OCI-LY7 (cell line): ENCODE measurements at regions not wholly inside any gene's neighbourhood (a gene's known extent, or its start where the extent isn't known, plus 50 kb on each side); places are given as distances from the start of the nearest gene placed in this dataset.
"Not testable (repeated sequence)": the region's sequence is repeated elsewhere in the genome, so short reads cannot be mapped to it uniquely, and the experiment has no call there.

Experiments
- BruUV-seq: library from RNA; stranded (reverse); fragments of 400-500 nt; replicated peaks from 2 replicates; lab custom pipeline; 2021; lab: Mats Ljungman, UMichigan
- CTCF ChIA-PET: fragments of 300-600 bp; sonication (Branson Sonifier 250); formaldehyde crosslinking; loops from one replicate; lab custom pipeline; 2022; ENCODE audit warnings: antibody characterized with exemption; ENCODE audit not compliant: unreplicated experiment; lab: Charles Lee
- POLR2A ChIA-PET: fragments of 300-600 bp; sonication (Branson Sonifier 250); formaldehyde crosslinking; loops from one replicate; lab custom pipeline; 2022; ENCODE audit warnings: antibody characterized with exemption; lab: Charles Lee
- DNase-seq: peaks from one replicate; pipeline ENCODE4 v3.0.0-alpha.2; 2015; ENCODE audit warnings: low spot score
- H2AFZ ChIP-seq: fragments of 200-600 bp; sonication (generic), shearing (Covaris generic); 2 replicates; pipeline ENCODE4 v1.6.1; 2014; ENCODE audit warnings: mild to moderate bottlenecking, antibody characterized with exemption, low read length, moderate library complexity
- H3K27ac ChIP-seq: fragments of 200-600 bp; sonication (generic); 2 replicates; pipeline ENCODE4 v1.5.1; 2014; ENCODE audit warnings: mixed run types, low read depth, mild to moderate bottlenecking, moderate library complexity, low read length, inconsistent platforms; ENCODE audit not compliant: poor library complexity, severe bottlenecking
- H3K36me3 ChIP-seq: fragments of 200-600 bp; sonication (generic); 2 replicates; pipeline ENCODE4 v1.6.1; 2014; ENCODE audit warnings: mild to moderate bottlenecking, antibody characterized with exemption, low read length, moderate library complexity, mixed read lengths; ENCODE audit not compliant: insufficient read depth
- H3K4me1 ChIP-seq: fragments of 200-600 bp; sonication (generic); 2 replicates; pipeline ENCODE4 v1.5.1; 2014; ENCODE audit warnings: mild to moderate bottlenecking, low read length; ENCODE audit not compliant: insufficient read depth, poor library complexity, severe bottlenecking
- H3K4me2 ChIP-seq: fragments of 200-600 bp; sonication (generic); 2 replicates; pipeline ENCODE4 v1.6.1; 2014; ENCODE audit warnings: mild to moderate bottlenecking, low read length
- H3K4me3 ChIP-seq: fragments of 200-600 bp; sonication (generic); 2 replicates; pipeline ENCODE4 v1.5.1; 2014; ENCODE audit warnings: mild to moderate bottlenecking, low read depth, low read length; ENCODE audit not compliant: poor library complexity, severe bottlenecking
- H3K79me2 ChIP-seq: fragments of 200-600 bp; sonication (generic); 2 replicates; pipeline ENCODE4 v1.6.1; 2016; ENCODE audit warnings: low read depth, mild to moderate bottlenecking, low read length, moderate library complexity, mixed read lengths; ENCODE audit not compliant: insufficient read depth
- H3K9me2 ChIP-seq: fragments of 200-600 bp; sonication (generic); 2 replicates; pipeline ENCODE4 v1.6.1; 2016; ENCODE audit warnings: mild to moderate bottlenecking, low read length, mixed read lengths; ENCODE audit not compliant: insufficient read depth
- H3K9me3 ChIP-seq: fragments of 200-600 bp; sonication (generic); 2 replicates; pipeline ENCODE4 v1.6.1; 2014; ENCODE audit warnings: mild to moderate bottlenecking, mixed run types, low read length, mixed read lengths
- H4K20me1 ChIP-seq: fragments of 200-600 bp; sonication (generic); 2 replicates; pipeline ENCODE4 v1.6.1; 2014; ENCODE audit warnings: mild to moderate bottlenecking, antibody characterized with exemption, low read length, moderate library complexity, mixed read lengths; ENCODE audit not compliant: insufficient read depth
- intact Hi-C: fragments of 100-400 bp; cut with micrococcal nuclease; formaldehyde crosslinking; loops from one replicate; pipeline ENCODE4 v1.10.0; 2022; ENCODE audit not compliant: unreplicated experiment

DNA sequence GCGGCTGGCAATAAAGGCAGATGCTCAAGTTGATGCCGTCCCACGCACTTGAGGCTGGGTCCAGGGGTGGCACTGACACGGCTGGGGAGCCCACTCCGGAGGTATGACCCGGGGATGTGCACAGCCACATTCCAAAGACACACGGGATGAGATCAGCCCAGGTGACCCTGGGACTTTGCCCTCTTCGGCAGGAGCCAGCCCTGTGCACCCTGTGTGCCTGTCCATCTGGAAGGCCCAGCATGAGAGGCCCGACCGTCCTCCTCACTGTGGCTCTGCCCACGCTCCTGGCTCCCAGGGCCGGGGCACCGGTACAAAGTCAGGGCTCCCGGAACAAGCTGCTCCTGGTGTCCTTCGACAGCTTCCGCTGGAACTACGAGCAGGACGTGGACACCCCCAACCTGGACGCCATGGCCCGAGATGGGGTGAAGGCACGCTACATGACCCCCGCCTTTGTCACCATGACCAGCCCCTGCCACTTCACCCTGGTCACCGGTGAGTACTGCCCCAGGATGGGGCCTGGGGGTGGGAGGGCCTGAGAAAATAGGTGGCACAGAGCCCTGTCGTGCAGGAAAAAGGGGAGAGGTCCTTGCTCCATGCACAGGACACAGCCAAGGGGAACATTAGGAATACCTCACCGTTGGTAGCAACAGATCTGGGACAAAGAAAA is 309.9 kb downstream of the TP53TG3F start:
- H3K4me3 ChIP-seq, DNase-seq, H3K27ac ChIP-seq, H3K36me3 ChIP-seq, H3K4me2 ChIP-seq, H3K4me1 ChIP-seq, H4K20me1 ChIP-seq, H2AFZ ChIP-seq, H3K9me3 ChIP-seq, BruUV-seq, CTCF ChIA-PET, H3K9me2 ChIP-seq, POLR2A ChIA-PET, intact Hi-C loops, H3K79me2 ChIP-seq: not testable (repeated sequence)

DNA sequence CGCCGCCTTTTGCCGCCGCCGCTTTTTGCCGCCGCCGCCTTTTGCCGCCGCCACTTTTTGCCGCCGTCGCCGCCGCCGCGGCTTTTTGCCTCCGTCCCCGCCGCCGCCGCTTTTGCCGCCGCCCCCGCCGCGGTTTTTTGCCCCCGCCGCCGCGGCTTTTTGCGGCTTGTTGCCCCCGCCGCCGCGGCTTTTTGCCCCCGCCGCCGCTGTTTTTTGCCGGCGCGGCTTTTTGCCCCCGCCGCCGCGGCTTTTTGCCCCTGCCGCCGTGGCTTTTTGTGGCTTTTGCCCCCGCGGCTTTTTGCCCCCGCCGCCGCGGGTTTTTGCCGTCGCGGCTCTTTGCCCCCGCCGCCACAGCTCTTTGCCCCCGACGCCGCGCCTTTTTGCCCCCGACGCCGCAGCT is 311.1 kb downstream of the TP53TG3F start:
- intact Hi-C loops, H3K9me2 ChIP-seq, H3K4me3 ChIP-seq, H4K20me1 ChIP-seq, H3K4me1 ChIP-seq, H3K36me3 ChIP-seq, H3K9me3 ChIP-seq, H2AFZ ChIP-seq, H3K27ac ChIP-seq, CTCF ChIA-PET, H3K4me2 ChIP-seq, H3K79me2 ChIP-seq, BruUV-seq, DNase-seq, POLR2A ChIA-PET: not testable (repeated sequence)

DNA sequence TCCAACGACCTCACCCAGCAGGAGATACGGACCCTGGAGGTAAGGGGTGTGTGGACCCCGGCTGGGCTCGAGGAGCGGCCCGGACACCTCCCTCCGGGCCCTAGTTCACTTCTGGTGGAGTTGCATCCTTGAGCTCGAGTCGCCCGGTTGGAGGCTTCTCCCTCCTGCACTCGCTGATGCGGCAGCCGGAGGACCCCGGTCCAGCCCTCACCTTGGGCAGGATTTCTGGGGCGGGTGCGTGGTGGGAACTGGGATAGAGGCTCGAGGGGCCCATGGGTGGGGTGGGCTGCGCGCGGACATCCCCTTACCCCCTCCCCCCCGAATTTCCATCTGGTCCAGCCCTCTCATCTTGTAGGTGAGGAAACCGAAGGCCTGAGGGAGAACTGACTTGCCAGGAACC is 311.8 kb downstream of the TP53TG3F start:
- H3K9me3 ChIP-seq, H3K36me3 ChIP-seq, H2AFZ ChIP-seq, intact Hi-C loops, POLR2A ChIA-PET, CTCF ChIA-PET, BruUV-seq, H3K27ac ChIP-seq, H4K20me1 ChIP-seq, DNase-seq, H3K9me2 ChIP-seq, H3K79me2 ChIP-seq, H3K4me2 ChIP-seq, H3K4me1 ChIP-seq, H3K4me3 ChIP-seq: not testable (repeated sequence)

DNA sequence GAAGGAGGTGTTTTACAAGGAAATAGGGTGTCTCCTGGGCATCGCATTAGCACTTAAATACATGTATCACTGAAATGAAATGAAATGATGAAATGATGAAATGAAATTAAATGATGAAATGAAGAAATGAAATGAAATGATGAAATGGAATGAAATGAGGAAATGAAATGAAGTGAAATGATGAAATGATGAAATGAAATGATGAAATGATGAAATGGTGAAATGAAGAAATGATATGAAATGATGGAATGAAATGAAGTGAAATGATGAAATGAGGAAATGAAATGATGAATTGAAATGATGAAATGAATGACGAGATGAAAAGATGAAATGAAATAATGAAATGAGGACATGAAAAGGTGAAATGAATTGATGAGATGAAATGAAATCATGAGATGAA is 314.6 kb downstream of the TP53TG3F start:
- H3K9me2 ChIP-seq, H3K4me1 ChIP-seq, H2AFZ ChIP-seq, H4K20me1 ChIP-seq, DNase-seq, H3K36me3 ChIP-seq, H3K9me3 ChIP-seq, CTCF ChIA-PET, H3K4me3 ChIP-seq, H3K4me2 ChIP-seq, POLR2A ChIA-PET, BruUV-seq, H3K79me2 ChIP-seq, intact Hi-C loops, H3K27ac ChIP-seq: not testable (repeated sequence)

DNA sequence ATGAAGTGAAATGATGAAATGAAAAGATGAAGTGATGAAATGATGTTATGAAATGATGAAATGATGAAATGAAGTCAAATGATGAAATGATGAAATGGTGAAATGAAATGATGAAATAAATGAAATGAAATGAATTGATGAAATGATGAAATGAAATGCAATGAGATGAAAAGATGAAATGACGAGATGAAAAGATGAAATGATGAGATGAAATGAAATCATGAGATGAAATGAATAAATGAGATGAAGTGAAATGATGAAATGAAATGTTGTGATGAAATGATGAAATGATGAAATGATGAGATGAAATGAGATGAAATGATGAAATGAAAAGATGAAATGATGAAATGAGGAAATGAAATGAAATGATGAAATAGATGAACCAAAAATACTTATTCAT is 315.3 kb downstream of the TP53TG3F start:
- H3K36me3 ChIP-seq, H3K27ac ChIP-seq, H2AFZ ChIP-seq, POLR2A ChIA-PET, DNase-seq, H3K4me3 ChIP-seq, H3K4me2 ChIP-seq, H4K20me1 ChIP-seq, H3K79me2 ChIP-seq, CTCF ChIA-PET, H3K4me1 ChIP-seq, intact Hi-C loops, H3K9me3 ChIP-seq, BruUV-seq, H3K9me2 ChIP-seq: not testable (repeated sequence)

DNA sequence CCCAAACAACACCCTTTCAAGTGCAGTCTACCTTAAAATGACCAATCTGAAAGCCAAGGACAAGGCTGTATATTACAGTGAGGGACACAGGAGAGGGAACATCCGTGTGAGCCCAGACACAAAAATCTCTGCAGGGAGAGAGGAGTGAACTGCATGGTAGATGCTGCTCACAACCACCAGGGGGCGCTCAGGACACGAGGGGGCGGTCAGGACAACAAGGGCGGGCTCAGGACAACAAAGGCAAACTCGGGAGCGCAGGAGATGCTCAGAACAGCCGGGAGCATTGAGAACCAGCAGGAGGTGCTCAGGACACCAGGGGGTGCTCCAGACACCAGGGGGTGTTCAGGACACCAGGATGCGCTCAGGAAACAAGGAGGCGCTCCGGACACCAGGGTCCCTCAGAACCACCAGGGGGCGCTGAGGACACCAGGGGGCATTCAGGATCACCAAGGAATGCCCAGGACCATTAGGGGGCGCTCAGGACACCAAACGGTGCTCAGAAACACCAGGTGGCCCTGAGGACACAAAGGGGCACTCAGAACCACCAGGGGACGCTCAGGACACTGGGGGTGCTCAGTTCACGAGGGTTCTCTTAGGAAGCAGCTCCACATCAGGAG is 357.0 kb downstream of the TP53TG3F start:
- H3K9me2 ChIP-seq, DNase-seq, H3K4me3 ChIP-seq, H4K20me1 ChIP-seq, H2AFZ ChIP-seq, POLR2A ChIA-PET, H3K27ac ChIP-seq, H3K9me3 ChIP-seq, H3K79me2 ChIP-seq, H3K36me3 ChIP-seq, H3K4me2 ChIP-seq, H3K4me1 ChIP-seq, intact Hi-C loops, BruUV-seq, CTCF ChIA-PET: not testable (repeated sequence)
